ENCODE measurements at regions not wholly inside any gene's neighbourhood (a gene's known extent, or its start where the extent isn't known, plus 50 kb on each side); places are given as distances from the start of the nearest gene placed in this dataset.

GRCh38 chr7:81013083-81013817, 94.4 kb upstream of the SEMA3C start:
- no peaks in the 10 kb centered on the region for H3K36me3 ChIP-seq (replicated peaks in 1 of 2; ENCODE audit: control insufficient read depth in 2 of 2, insufficient read depth in 2 of 2, low read length in 2 of 2)
- H3K23ac ChIP-seq (ENCODE audit: low read depth, low read length, poor library complexity), result no peak overlapping the region
- no peaks in the 10 kb centered on the region for H3K9me3 ChIP-seq (replicated peaks in 1 of 2; ENCODE audit: control insufficient read depth in 2 of 2, insufficient read depth in 1 of 2, low read depth in 1 of 2, low read length in 2 of 2)
- no peak overlapping the region for H2BK12ac ChIP-seq (ENCODE audit: low read length)
- no peak overlapping the region for H2BK5ac ChIP-seq (ENCODE audit: low read length)
- no peak overlapping the region for H3K4me3 ChIP-seq (ENCODE audit: low read length in 2 of 2)
- H2AK5ac ChIP-seq (ENCODE audit: low read depth, low read length), result no peak overlapping the region
- H4K91ac ChIP-seq (ENCODE audit: low read depth, low read length, poor library complexity), result no peak overlapping the region
- peaks cover 0 to 1% of the 10 kb centered on the region in 2 donors for H3K4me1 ChIP-seq (ENCODE audit: control insufficient read depth in 2 of 2, insufficient read depth in 1 of 2, low read depth in 1 of 2, low read length in 2 of 2)
- H2BK120ac ChIP-seq (ENCODE audit: low read depth, low read length), result no peak overlapping the region
- H3K4me2 ChIP-seq (ENCODE audit: insufficient read depth, low read length, poor library complexity, severe bottlenecking), result no peak overlapping the region
- H3K4ac ChIP-seq (ENCODE audit: low read length), result no peak overlapping the region
- H3K27me3 ChIP-seq (ENCODE audit: control insufficient read depth in 3 of 3, insufficient read depth in 3 of 3, low read depth in 1 of 3, low read length in 3 of 3), result no peaks in the 10 kb centered on the region
- H3K9ac ChIP-seq (ENCODE audit: low read depth, low read length, poor library complexity), result no peak overlapping the region
- peak overlapping the region; percentile 73 for H2AFZ ChIP-seq (ENCODE audit: low read length)
- H3K14ac ChIP-seq (ENCODE audit: low read length), result no peak overlapping the region
- no peak overlapping the region for H3K18ac ChIP-seq (ENCODE audit: low read length)
- no peak for DNase-seq (ENCODE audit: low spot score)
- H2BK15ac ChIP-seq (ENCODE audit: low read length), result no peak overlapping the region
- no peak overlapping the region for H4K8ac ChIP-seq (ENCODE audit: low read depth, low read length)
- no peak overlapping the region for H3K27ac ChIP-seq (replicated peaks; ENCODE audit: low read length)
- no CpG with 5 or more reads among the region's 2 CpGs for WGBS, 2 donors (ENCODE audit: extremely low coverage in 2 of 2, insufficient read length in 2 of 2, insufficient replicate concordance in 1 of 2)
- no peaks in the 10 kb centered on the region for H3K79me1 ChIP-seq (ENCODE audit: low read depth, low read length)

- WGBS, 2 donors (ENCODE audit: extremely low coverage in 2 of 2, insufficient read length in 2 of 2, insufficient replicate concordance in 1 of 2), result no CpG with 5 or more reads among the region's 4 CpGs
- H3K27ac ChIP-seq (replicated peaks; ENCODE audit: low read length), result no peak overlapping the region
- H3K27me3 ChIP-seq (ENCODE audit: control insufficient read depth in 3 of 3, insufficient read depth in 3 of 3, low read depth in 1 of 3, low read length in 3 of 3), result no peaks in the 10 kb centered on the region
- no peak overlapping the region for H2BK5ac ChIP-seq (ENCODE audit: low read length)
- H3K23ac ChIP-seq (ENCODE audit: low read depth, low read length, poor library complexity), result no peak overlapping the region
- no peak for DNase-seq (ENCODE audit: low spot score)
- H3K79me1 ChIP-seq (ENCODE audit: low read depth, low read length), result no peaks in the 10 kb centered on the region
- H2BK120ac ChIP-seq (ENCODE audit: low read depth, low read length), result no peak overlapping the region
- H3K4me1 ChIP-seq (ENCODE audit: control insufficient read depth in 2 of 2, insufficient read depth in 1 of 2, low read depth in 1 of 2, low read length in 2 of 2), result peaks cover 0 to 1% of the 10 kb centered on the region in 2 donors
- no peaks in the 10 kb centered on the region for H3K9me3 ChIP-seq (replicated peaks in 1 of 2; ENCODE audit: control insufficient read depth in 2 of 2, insufficient read depth in 1 of 2, low read depth in 1 of 2, low read length in 2 of 2)
- H3K4me2 ChIP-seq (ENCODE audit: insufficient read depth, low read length, poor library complexity, severe bottlenecking), result no peak overlapping the region
- no peak overlapping the region for H4K8ac ChIP-seq (ENCODE audit: low read depth, low read length)
- H3K4ac ChIP-seq (ENCODE audit: low read length), result no peak overlapping the region
- no peak overlapping the region for H3K18ac ChIP-seq (ENCODE audit: low read length)
- H2BK12ac ChIP-seq (ENCODE audit: low read length), result no peak overlapping the region
- H3K4me3 ChIP-seq (ENCODE audit: low read length in 2 of 2), result no peak overlapping the region
- no peak overlapping the region for H4K91ac ChIP-seq (ENCODE audit: low read depth, low read length, poor library complexity)
- no peaks in the 10 kb centered on the region for H3K36me3 ChIP-seq (replicated peaks in 1 of 2; ENCODE audit: control insufficient read depth in 2 of 2, insufficient read depth in 2 of 2, low read length in 2 of 2)
- no peak overlapping the region for H2BK15ac ChIP-seq (ENCODE audit: low read length)
- H2AK5ac ChIP-seq (ENCODE audit: low read depth, low read length), result no peak overlapping the region
- H3K9ac ChIP-seq (ENCODE audit: low read depth, low read length, poor library complexity), result no peak overlapping the region
- H3K14ac ChIP-seq (ENCODE audit: low read length), result no peak overlapping the region
- no peak overlapping the region for H2AFZ ChIP-seq (ENCODE audit: low read length)
These were observed 90.0 kb upstream of the SEMA3C start for GRCh38 chr7:81008901-81009300.

GRCh38 chr7:81007051-81007450, 88.2 kb upstream of the SEMA3C start:
- no peak overlapping the region for H2BK12ac ChIP-seq (ENCODE audit: low read length)
- no peak overlapping the region for H3K4me3 ChIP-seq (ENCODE audit: low read length in 2 of 2)
- H3K79me1 ChIP-seq (ENCODE audit: low read depth, low read length), result no peaks in the 10 kb centered on the region
- H2BK120ac ChIP-seq (ENCODE audit: low read depth, low read length), result no peak overlapping the region
- H2BK5ac ChIP-seq (ENCODE audit: low read length), result no peak overlapping the region
- no peak overlapping the region for H2BK15ac ChIP-seq (ENCODE audit: low read length)
- H3K14ac ChIP-seq (ENCODE audit: low read length), result no peak overlapping the region
- H3K4me1 ChIP-seq (ENCODE audit: control insufficient read depth in 2 of 2, insufficient read depth in 1 of 2, low read depth in 1 of 2, low read length in 2 of 2), result no peaks in the 10 kb centered on the region
- no peak overlapping the region for H3K27ac ChIP-seq (replicated peaks; ENCODE audit: low read length)
- H3K4ac ChIP-seq (ENCODE audit: low read length), result no peak overlapping the region
- no peak for DNase-seq (ENCODE audit: low spot score)
- no peak overlapping the region for H2AFZ ChIP-seq (ENCODE audit: low read length)
- H4K8ac ChIP-seq (ENCODE audit: low read depth, low read length), result no peak overlapping the region
- no peak overlapping the region for H2AK5ac ChIP-seq (ENCODE audit: low read depth, low read length)
- no peak overlapping the region for H3K23ac ChIP-seq (ENCODE audit: low read depth, low read length, poor library complexity)
- H3K4me2 ChIP-seq (ENCODE audit: insufficient read depth, low read length, poor library complexity, severe bottlenecking), result no peak overlapping the region
- no peaks in the 10 kb centered on the region for H3K27me3 ChIP-seq (ENCODE audit: control insufficient read depth in 3 of 3, insufficient read depth in 3 of 3, low read depth in 1 of 3, low read length in 3 of 3)
- H3K18ac ChIP-seq (ENCODE audit: low read length), result no peak overlapping the region
- no CpG with 5 or more reads among the region's 2 CpGs for WGBS, 2 donors (ENCODE audit: extremely low coverage in 2 of 2, insufficient read length in 2 of 2, insufficient replicate concordance in 1 of 2)
- H3K36me3 ChIP-seq (replicated peaks in 1 of 2; ENCODE audit: control insufficient read depth in 2 of 2, insufficient read depth in 2 of 2, low read length in 2 of 2), result no peaks in the 10 kb centered on the region
- no peak overlapping the region for H3K9ac ChIP-seq (ENCODE audit: low read depth, low read length, poor library complexity)
- no peak overlapping the region for H4K91ac ChIP-seq (ENCODE audit: low read depth, low read length, poor library complexity)
- H3K9me3 ChIP-seq (replicated peaks in 1 of 2; ENCODE audit: control insufficient read depth in 2 of 2, insufficient read depth in 1 of 2, low read depth in 1 of 2, low read length in 2 of 2), result no peaks in the 10 kb centered on the region

- no peak overlapping the region for H3K27ac ChIP-seq (replicated peaks; ENCODE audit: low read length)
- H4K91ac ChIP-seq (ENCODE audit: low read depth, low read length, poor library complexity), result no peak overlapping the region
- DNase-seq (ENCODE audit: low spot score), result no peak
- H2AFZ ChIP-seq (ENCODE audit: low read length), result peak overlapping the region; percentile 50
- no CpG with 5 or more reads among the region's 5 CpGs for WGBS, 2 donors (ENCODE audit: extremely low coverage in 2 of 2, insufficient read length in 2 of 2, insufficient replicate concordance in 1 of 2)
- H3K79me1 ChIP-seq (ENCODE audit: low read depth, low read length), result no peaks in the 10 kb centered on the region
- no peak overlapping the region for H4K8ac ChIP-seq (ENCODE audit: low read depth, low read length)
- no peak overlapping the region for H2BK120ac ChIP-seq (ENCODE audit: low read depth, low read length)
- no peak overlapping the region for H2BK15ac ChIP-seq (ENCODE audit: low read length)
- H2AK5ac ChIP-seq (ENCODE audit: low read depth, low read length), result no peak overlapping the region
- H3K27me3 ChIP-seq (ENCODE audit: control insufficient read depth in 3 of 3, insufficient read depth in 3 of 3, low read depth in 1 of 3, low read length in 3 of 3), result no peaks in the 10 kb centered on the region
- H3K4me1 ChIP-seq (ENCODE audit: control insufficient read depth in 2 of 2, insufficient read depth in 1 of 2, low read depth in 1 of 2, low read length in 2 of 2), result no peaks in the 10 kb centered on the region
- H2BK12ac ChIP-seq (ENCODE audit: low read length), result no peak overlapping the region
- H3K36me3 ChIP-seq (replicated peaks in 1 of 2; ENCODE audit: control insufficient read depth in 2 of 2, insufficient read depth in 2 of 2, low read length in 2 of 2), result no peaks in the 10 kb centered on the region
- H3K4me2 ChIP-seq (ENCODE audit: insufficient read depth, low read length, poor library complexity, severe bottlenecking), result no peak overlapping the region
- H3K23ac ChIP-seq (ENCODE audit: low read depth, low read length, poor library complexity), result no peak overlapping the region
- H3K9ac ChIP-seq (ENCODE audit: low read depth, low read length, poor library complexity), result no peak overlapping the region
- H3K9me3 ChIP-seq (replicated peaks in 1 of 2; ENCODE audit: control insufficient read depth in 2 of 2, insufficient read depth in 1 of 2, low read depth in 1 of 2, low read length in 2 of 2), result no peaks in the 10 kb centered on the region
- H3K14ac ChIP-seq (ENCODE audit: low read length), result no peak overlapping the region
- H3K4ac ChIP-seq (ENCODE audit: low read length), result no peak overlapping the region
- no peak overlapping the region for H3K18ac ChIP-seq (ENCODE audit: low read length)
- no peak overlapping the region for H3K4me3 ChIP-seq (ENCODE audit: low read length in 2 of 2)
- H2BK5ac ChIP-seq (ENCODE audit: low read length), result no peak overlapping the region
These were observed 86.4 kb upstream of the SEMA3C start for GRCh38 chr7:81005254-81005653.

Measured in neuronal stem cell (in vitro differentiated cells).